HG03457 (cell line): ENCODE measurements at regions not wholly inside any gene's neighbourhood (a gene's known extent, or its start where the extent isn't known, plus 50 kb on each side); places are given as distances from the start of the nearest gene placed in this dataset.
"Not testable (repeated sequence)": the region's sequence is repeated elsewhere in the genome, so short reads cannot be mapped to it uniquely, and the experiment has no call there.

Experiments used
- ATAC-seq: cut with Tn5 transposase; IDR thresholded peaks from one replicate; pipeline ENCODE4 v1.9.1; 2021; ENCODE audit warnings: moderate number of reproducible peaks; ENCODE audit not compliant: unreplicated experiment

DNA sequence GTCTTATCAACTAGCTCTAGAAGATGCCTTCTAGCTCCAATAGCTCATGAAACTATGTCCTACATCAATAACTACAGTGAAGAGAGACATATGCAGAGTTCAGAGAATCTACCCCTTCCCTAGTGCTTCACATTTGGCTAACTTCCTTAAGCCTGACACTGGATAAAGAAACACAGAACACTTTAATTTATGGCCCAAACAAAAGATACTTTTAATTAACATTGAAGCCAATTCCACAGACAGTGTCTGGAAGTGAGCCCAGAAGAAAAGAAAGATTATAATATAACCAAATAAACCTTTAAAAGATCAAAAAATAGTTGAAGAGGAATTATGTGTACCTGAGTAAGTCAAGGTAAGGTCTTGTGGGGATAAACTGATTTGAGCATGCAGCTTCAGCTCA is 255.2 kb downstream of the C11orf87 start:
- no peak for ATAC-seq

DNA sequence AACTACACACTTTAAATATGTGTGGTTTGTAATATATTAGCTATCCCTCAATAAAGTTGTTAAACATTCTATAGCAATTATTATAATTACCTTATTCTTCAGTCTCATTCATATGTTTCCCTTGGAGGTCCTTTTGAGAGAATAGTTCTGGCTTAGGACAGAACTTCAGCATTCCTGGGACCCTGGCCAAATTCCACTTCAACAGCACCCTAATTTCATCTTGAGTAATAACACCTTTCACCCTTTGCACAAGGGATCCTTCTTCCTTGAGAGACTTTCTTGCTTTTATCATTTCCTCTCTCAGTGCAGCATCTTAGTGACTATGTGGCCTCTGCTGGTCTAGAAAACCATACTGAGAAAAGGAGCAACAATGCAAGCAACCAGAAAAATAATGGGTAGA is 255.9 kb downstream of the C11orf87 start:
- no peak for ATAC-seq

DNA sequence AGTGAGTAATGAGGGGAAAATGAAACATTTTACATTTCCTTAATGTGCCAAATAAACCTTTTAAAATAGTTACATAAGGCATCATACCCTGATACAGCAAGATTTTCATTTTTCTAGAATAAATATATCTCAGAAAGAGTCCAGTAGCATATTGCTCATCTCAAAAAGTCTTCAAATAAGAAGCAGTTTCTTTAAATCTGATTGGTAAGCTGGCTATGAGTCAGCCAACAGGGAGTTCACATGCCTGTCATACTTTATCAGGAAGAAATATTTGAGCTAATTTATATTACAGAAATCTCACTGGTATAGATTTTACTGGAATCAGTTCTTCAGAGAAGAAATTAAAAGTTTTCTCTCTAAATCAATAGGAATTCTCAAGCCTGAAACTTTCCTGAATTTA is 258.1 kb downstream of the C11orf87 start:
- no peak for ATAC-seq

DNA sequence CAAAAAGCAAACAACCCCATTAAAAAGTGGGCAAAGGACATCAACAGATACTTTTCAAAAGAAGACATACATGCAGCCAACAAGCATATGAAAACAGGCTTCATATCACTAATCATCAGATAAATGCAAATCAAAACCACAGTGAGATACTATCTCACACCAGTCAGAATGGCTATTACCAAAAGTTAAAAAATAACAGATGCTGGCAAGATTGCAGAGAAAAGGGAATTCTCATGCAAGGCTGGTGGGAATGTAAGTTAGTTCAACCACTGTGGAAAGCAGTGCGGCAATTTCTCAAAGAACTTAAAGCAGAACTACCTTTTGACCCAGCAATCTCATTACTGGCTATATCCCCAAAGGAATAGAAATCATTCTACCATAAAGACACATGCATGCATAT is 260.8 kb downstream of the C11orf87 start:
- not testable (repeated sequence) for ATAC-seq

DNA sequence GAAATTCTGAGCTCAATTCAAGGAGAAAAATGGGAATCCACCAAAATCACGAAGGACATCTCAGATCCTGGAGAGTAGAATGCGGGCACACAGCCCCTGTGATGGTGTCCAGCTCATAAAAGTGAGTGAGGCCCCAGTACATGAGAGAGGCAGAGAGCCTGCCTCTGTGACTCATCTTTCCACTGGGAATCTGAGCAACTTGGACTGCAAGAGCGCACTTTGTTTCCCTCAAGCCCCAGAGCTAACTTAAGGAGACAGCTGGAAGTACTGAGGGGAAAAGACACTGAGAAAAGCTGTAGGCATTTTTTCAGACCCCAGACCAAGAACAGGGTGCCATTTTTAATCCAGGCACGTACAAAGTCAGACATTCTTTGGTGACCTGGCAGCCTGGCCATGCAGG is 273.7 kb downstream of the C11orf87 start:
- ATAC-seq, result no peak

DNA sequence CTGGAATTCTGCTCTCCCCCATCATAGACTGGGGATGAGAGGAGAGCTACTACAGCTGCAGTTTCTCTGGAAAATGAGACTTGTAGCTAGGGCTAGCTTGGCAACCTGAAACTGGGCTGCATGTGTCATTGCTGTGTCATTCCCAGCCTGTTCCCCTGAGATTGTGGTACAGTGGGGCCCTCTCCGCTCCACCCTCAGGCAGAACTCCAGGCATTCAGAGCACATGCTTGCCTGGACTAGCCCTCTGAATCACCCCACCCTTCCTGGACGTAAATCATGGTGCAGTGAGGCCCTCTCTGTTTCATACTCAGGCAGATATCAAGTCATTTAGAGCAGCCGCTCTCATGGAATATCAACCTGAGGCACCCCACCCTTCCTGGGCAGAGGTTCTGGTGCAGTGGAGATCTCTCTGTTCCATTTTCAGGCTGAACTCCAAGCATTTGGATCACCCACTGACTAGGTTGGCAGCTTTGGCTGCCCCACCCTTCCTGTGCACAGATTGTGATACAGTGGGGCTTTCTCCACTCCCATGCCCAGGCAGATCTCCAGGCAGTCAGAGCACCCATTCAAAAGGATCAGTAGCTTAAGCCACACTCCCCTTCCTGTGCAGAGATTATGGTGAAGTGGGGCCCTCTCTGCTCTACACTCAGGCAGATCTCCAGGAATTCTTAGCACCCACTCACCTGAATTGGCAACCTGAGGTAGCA is 274.4 kb downstream of the C11orf87 start:
- no peak for ATAC-seq

DNA sequence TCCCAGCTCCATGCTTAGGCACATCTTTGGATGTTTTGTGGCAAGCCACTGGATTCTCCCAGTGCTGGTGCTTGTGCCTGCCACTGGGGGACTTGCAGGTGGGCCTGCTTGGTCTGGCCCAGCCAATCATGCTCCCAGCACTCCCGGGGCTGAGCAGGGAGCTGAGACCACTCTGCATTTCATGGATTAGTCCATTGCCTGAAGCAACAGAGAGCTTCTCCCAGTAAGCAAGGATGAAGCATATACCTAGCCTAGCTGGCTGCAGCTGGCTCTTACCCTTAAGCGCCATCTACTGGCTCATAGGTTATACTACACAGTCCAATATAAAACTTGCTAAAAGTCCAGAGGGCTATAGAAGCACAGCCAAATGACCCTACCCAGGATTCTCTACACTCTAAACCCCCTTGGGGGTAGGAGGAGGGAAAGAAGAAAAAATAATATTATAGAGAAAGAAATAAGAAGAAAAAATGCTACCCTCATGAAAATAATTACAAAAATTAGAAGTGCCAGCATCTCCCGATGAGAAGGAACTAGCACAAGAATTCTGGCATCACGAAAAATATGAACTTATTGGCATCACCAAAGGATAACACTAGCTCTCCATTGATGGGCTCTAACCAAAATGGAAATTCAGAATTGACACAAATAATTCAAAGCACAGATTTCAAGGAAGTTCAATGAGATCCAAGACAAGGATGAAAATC is 275.3 kb downstream of the C11orf87 start:
- peak; percentile 98 for ATAC-seq

DNA sequence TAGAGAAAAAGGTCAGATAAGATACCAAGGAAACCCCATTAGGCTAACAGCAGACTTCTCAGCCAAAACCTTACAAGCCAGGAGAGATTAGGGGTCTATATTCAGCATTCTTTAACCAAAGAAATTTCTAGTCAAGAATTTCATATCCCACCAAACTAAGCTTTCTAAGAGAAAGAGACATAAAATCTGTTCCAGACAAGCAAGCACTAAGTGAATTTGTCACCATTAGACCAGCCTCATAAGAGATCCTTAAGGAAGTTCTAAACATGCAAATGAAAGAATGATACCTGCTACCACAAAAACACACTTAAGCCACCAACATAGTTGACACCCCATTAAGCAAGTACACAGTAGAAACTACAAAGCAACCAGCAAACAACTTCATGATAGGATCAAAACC is 276.2 kb downstream of the C11orf87 start:
- no peak for ATAC-seq

DNA sequence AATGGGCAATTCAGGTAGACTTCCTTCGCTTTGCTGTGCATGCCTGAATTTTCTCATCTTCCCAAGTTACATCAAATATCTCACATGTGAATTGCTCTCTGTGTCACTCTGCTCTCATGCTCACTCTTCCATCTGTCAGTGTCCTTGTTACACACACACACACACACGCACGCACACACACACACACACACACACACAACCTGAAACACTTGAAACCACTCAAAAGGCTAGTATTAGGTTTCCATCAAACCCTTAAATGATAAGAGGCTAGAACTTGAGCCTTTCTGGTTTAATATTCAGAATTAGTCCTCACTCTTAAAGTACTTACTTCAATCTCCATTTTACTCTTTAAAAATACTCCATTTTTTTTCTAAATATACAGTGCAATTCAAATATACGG is 282.4 kb downstream of the C11orf87 start:
- ATAC-seq, result no peak

DNA sequence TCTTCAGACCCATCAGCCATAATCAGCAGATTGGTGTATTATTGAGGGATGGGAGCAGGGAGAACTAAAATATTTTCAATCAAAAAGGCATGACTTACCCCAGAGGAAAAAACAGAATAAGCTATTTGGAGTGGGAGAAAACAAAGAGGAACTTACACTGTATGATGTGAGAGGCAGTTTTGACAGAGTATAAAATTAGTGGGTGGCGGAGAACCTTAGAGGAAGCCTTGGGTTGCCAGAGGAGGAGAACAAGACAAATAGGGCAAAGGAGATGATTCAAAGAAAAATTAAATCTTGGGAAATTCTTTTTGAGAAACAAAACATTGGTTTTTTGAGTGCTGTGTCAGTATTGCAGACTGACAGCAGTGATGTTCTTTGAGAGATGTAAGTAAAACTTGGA is 285.0 kb downstream of the C11orf87 start:
- ATAC-seq, result no peak

DNA sequence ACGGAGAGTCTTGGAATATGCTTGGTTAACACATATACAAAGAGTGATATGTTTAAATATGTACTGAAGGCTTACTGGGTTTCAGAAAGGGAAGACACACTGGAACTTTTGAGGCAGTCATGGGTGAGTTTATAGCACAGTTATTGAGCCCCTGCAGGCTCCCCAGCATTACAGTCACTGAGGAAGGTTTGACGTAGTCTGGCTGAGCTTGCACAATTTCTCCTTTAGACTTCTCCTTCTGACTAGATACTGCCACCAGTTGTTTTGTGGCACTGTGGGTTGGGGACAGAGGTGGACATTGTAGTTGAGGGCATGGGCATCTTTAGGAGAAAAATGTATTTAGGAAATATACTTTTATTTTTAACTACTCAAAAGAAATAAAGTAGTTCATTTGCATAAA is 285.4 kb downstream of the C11orf87 start:
- ATAC-seq, result no peak

DNA sequence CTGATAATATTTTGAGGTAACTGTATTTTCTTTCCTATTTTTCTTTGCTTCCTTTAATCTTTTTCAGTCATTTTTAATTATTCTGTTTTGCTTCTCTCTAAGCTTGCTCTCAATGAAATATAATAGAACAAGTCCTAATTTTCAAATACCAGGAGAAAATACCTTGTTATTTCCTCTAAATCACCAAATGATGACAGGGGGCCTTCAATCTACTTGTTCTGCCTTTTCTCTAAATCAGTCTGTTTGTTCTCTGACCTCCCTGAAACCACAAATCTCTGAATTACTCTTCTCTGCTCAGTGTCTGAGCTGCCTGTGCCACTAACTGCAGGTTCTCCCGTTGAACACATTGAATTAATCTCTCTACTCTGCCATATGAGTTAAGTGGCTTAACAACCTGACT is 286.2 kb downstream of the C11orf87 start:
- no peak for ATAC-seq

DNA sequence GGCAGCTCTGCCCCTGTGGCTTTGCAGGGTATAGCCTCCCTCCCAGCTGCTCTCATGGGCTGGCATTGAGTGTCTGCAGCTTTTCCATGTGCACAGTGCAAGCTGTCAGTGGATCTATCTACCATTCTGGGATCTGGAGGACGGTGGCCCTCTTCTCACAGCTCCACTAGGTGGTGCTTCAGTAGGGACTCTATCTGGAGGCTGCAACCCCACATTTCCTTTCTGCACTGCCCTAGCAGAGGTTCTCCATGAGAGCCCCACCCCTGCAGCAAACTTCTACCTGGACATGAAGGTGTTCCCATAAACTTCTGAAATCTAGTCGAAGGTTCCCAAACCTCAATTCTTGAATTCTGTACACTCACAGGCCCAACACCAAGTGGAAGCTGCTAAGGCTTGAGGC is 292.5 kb downstream of the C11orf87 start:
- not testable (repeated sequence) for ATAC-seq

DNA sequence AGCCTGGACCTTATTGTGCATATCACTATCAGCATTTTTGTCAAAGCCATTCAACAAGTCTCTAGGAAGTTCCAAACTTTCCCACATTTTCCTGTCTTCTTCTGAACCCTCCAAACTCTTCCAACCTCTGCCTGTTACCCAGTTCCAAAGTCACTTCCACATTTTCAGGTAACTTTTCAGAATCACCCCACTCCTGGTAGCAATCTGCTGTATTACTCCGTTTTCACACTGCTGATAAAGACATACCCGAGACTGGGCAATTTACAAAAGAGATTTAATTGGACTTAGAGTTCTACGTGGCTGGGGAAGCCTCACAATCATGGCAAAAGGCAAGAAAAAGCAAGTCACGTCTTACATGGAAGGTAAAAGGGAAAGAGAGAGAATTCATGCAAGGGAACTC is 293.4 kb downstream of the C11orf87 start:
- not testable (repeated sequence) for ATAC-seq

DNA sequence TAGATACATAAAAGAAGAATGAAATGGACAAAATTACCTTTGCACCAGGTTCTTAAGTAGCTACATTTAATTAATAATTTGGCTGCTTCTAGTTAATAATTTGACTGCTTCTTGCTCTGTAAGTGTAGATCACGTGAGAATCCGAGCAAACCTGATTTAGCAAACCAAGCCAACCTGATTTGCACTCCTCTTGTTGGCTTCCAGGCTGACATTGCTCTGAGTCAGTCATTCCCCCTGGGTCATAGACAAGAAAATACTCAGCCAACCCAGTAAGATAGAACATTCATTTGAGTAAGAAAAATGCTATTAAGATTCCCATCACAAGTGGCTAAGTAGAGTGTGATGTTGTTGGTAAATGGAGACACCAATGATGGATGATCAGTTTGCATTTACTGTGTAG is 304.1 kb downstream of the C11orf87 start:
- ATAC-seq, result no peak

DNA sequence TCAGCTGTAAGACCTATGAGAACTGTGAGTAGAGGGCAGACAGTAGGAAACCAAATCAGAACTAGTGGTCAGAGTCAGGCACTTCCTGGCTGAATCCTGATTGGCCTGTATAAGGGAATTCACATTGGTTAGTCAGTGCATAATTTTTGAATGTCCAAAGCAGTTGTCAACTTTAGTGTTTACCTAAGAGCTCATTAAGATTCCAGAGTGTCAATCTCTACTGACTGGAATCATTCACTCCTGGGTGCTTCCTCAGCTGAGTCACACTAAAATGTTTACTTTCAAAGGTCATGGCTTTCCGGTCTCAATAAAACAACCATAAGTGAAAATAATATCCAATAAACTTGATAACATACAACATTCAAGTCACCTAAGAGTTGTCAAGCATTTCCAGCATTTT is 306.1 kb downstream of the C11orf87 start:
- no peak for ATAC-seq

DNA sequence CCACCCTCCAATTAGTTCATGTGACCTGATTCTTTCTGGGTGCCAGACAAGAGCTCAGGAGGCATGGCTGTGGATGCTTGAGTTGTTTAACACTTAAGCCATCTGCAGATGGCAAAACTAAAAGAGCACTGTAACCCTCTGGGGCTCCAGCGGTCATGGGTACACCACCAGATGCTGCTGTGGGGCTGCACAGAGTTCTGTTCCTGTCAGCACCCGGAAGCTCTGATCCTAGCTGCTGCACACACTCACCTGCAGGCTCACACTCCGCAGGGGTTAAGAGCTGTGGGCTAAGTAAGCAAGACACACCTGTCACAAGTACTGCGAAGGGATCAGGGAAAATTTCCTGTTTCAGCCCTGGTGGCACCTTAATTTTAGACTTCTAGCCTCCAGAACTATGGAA is 307.8 kb downstream of the C11orf87 start:
- no peak for ATAC-seq

DNA sequence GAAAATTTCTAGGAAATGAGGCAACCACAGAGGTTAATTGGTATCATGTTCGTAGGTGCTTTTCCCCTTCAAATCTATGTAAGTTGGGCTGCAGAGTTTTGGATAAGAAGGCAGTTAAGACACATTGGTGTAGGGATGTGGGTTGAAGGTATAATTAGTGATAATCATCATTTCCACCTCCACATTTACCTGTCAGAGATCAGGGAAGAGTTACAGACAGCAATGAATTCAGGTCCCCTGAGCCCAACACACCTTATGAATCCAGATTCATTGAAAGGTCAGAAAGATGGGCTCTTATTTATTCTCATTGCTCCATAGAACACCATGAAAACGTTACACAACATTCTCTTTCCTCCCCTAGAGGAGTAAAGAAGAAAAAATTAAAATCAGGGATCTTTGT is 308.7 kb downstream of the C11orf87 start:
- no peak for ATAC-seq

DNA sequence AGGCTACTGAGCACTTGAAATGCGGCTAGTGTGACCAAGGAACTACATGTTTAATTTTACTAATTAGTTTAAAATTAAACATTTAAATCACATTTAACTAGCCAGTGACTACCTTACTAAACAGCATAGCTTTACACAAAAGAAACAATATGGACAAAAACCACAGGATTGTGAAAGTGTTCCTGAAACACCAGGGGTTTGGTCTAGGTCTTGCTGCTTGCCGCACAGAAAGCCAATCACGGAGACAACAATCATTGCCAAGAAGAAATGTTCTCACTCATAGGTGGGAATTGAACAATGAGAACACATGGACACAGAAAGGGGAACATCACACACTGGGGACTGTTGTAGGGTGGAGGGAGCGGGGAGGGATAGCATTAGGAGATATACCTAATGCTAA is 309.5 kb downstream of the C11orf87 start:
- ATAC-seq, result no peak

DNA sequence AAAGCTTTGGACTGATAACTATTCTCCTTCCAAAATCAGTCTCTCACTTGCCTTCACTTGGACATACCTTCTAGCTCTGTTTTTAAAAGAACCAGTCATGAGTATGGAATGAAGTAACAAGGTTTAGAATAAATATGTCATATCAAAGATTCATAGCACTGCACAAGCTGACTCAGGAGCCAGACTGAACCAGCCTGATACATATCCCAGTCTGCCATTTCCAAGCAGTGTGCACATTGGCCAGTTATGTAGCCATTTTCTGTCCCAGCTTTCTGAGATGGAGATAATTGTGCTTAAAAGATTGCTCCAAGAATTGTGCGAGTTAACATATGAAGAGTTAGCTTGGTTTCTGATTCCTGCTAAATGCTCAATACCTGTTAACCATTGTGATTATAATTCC is 311.3 kb downstream of the C11orf87 start:
- ATAC-seq, result no peak

DNA sequence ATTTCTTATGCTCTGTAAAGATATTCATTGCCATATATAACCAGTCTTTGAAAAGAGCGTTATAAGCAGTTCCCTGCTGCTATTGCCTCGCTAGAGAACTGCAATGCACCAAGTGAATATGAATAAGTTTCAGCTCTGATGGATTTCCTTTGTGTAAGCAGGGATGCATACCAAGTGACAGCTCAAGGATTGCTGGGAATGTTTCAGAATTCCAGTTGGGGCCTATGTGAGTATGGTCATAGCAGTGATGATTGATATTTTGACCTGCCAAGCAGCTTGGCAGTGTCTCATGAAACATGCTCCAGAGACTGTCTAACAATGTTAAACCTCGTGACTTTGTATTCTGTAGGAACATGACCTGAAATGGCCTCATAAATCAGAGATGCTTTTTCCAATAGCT is 312.6 kb downstream of the C11orf87 start:
- no peak for ATAC-seq

DNA sequence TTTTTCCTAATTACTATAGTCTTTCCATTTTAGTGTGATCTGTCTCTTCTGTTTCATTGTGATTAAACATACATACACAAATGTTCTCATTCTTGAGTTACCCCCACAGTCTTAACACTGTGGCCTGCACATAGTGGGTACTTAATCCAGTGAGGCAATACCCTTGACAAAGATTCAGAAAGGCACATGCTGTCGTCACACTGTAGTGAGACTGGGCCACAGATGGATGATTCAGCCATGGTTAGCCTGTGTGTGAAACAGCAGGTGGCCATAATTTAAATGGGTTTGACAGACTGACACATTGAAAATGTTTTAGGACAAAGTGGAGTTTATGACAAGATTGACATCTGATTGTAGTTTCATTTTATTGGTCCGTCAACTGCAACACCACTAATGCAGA is 313.1 kb downstream of the C11orf87 start:
- no peak for ATAC-seq

DNA sequence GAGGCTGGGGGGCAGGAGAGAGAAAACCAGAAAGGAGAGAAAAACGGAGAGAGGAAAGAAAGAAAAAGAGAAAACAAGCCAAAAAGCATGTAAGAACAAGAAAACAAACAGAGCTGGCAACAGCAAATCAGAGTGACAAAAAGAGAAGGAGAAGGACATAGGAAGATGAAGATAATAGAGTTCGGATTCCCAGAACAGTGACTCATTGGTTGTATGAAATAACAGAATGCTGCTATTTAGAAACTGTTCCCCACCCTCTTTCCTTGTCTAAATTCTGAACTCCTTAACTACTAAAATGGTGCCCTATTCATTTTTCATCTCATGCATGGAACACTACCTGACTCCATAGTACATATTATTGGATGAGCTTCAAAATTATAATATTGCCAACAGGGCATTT is 317.4 kb downstream of the C11orf87 start:
- ATAC-seq, result no peak
